DND-41 (cell line): ENCODE measurements at regions not wholly inside any gene's neighbourhood (a gene's known extent, or its start where the extent isn't known, plus 50 kb on each side); places are given as distances from the start of the nearest gene placed in this dataset.

Experiments used
- EZH2 ChIP-seq: IDR thresholded peaks from 3 replicates; pipeline ENCODE4 v1.6.1; 2012; ENCODE audit warnings: borderline replicate concordance, low read depth, mild to moderate bottlenecking, moderate library complexity, low read length, inconsistent platforms; ENCODE audit not compliant: severe bottlenecking
- TF ChIP-seq, protein P1 (sequence below): IDR thresholded peaks from 2 replicates; pipeline ENCODE4 v1.5.1; 2012; ENCODE audit warnings: borderline replicate concordance, low read length, moderate library complexity, mild to moderate bottlenecking; ENCODE audit not compliant: poor library complexity, severe bottlenecking; ENCODE audit errors: extremely low read depth

DNA sequence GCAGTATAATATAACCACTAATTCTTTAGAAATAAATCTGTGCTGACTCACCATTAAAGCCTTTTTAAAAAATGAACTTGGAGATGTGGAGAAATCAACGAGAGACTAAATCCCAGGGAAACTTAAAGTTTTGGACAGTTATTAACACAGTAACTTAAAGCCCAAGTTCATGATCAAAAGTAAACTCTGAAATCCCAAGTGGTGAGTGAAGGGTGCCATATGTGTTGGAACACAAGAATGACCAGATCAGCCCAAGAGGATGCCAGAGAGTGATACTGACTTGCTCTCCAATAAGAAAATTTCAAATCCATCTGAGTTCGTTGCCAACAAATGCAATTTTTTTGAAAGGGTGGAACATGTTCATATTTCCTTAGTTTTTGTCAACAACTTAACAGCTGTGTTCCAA, 838.1 kb upstream of the ACVR2A start:
- TF ChIP-seq, protein P1, sequence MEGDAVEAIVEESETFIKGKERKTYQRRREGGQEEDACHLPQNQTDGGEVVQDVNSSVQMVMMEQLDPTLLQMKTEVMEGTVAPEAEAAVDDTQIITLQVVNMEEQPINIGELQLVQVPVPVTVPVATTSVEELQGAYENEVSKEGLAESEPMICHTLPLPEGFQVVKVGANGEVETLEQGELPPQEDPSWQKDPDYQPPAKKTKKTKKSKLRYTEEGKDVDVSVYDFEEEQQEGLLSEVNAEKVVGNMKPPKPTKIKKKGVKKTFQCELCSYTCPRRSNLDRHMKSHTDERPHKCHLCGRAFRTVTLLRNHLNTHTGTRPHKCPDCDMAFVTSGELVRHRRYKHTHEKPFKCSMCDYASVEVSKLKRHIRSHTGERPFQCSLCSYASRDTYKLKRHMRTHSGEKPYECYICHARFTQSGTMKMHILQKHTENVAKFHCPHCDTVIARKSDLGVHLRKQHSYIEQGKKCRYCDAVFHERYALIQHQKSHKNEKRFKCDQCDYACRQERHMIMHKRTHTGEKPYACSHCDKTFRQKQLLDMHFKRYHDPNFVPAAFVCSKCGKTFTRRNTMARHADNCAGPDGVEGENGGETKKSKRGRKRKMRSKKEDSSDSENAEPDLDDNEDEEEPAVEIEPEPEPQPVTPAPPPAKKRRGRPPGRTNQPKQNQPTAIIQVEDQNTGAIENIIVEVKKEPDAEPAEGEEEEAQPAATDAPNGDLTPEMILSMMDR = no peak
- no peak for TF ChIP-seq EZH2
